Common myeloid progenitor, CD34-positive (primary cell): ENCODE measurements at regions not wholly inside any gene's neighbourhood (a gene's known extent, or its start where the extent isn't known, plus 50 kb on each side); places are given as distances from the start of the nearest gene placed in this dataset.
A peak's percentile ranks its signal among the peaks of the same experiment; 100 is the strongest.
"Not testable (repeated sequence)": the region's sequence is repeated elsewhere in the genome, so short reads cannot be mapped to it uniquely, and the experiment has no call there.

Source experiments
- CTCF ChIA-PET: fragments of 350-600 bp; sonication (Branson Sonifier 250); formaldehyde crosslinking; loops from one replicate; lab custom pipeline; 2021; ENCODE audit warnings: antibody characterized with exemption; lab: Charles Lee
- POLR2A ChIA-PET: fragments of 350-600 bp; sonication (Branson Sonifier 250); formaldehyde crosslinking; loops from one replicate; lab custom pipeline; 2021; ENCODE audit warnings: antibody characterized with exemption; lab: Charles Lee
- DNase-seq, 3 donors: peaks; one replicate each; pipeline versions ENCODE4 v3.0.0 to v3.0.0-alpha.2; 2013
- H3K27ac ChIP-seq, 2 experiments: 1 replicate in 1 of 2; 2 replicates in 1 of 2; pipeline ENCODE4 v1.7.0; 2013; ENCODE audit warnings: inconsistent platforms in 2 of 2, low read length in 2 of 2, mild to moderate bottlenecking in 2 of 2, low read depth in 1 of 2, moderate library complexity in 1 of 2; ENCODE audit not compliant: severe bottlenecking in 2 of 2, insufficient read depth in 1 of 2, poor library complexity in 1 of 2
- H3K27me3 ChIP-seq, 5 experiments: replicated peaks in 2 of 5; 1 replicate in 3 of 5; 2 replicates in 2 of 5; pipeline versions ENCODE4 v1.6.1 to v1.7.0; 2013; ENCODE audit warnings: low read length in 4 of 5, mild to moderate bottlenecking in 2 of 5, moderate library complexity in 2 of 5, inconsistent platforms in 1 of 5; ENCODE audit not compliant: insufficient read depth in 5 of 5, control insufficient read depth in 4 of 5
- H3K36me3 ChIP-seq, 4 experiments: 1 replicate in 2 of 4; 2 replicates in 2 of 4; pipeline versions ENCODE4 v1.6.1 to v1.7.0; 2013; ENCODE audit warnings: low read length in 3 of 4, control low read depth in 1 of 4, mild to moderate bottlenecking in 1 of 4; ENCODE audit not compliant: control insufficient read depth in 4 of 4, insufficient read depth in 4 of 4
- H3K4me1 ChIP-seq, 4 experiments: 1 replicate in 3 of 4; 2 replicates in 1 of 4; pipeline versions ENCODE4 v1.6.1 to v1.7.1; 2013; ENCODE audit warnings: low read length in 3 of 4, mild to moderate bottlenecking in 3 of 4, control low read depth in 1 of 4, inconsistent platforms in 1 of 4, moderate library complexity in 1 of 4; ENCODE audit not compliant: control insufficient read depth in 4 of 4, insufficient read depth in 4 of 4; ENCODE audit errors: control extremely low read depth in 1 of 4
- H3K4me3 ChIP-seq, 7 experiments: 1 replicate in 4 of 7; 2 replicates in 3 of 7; pipeline versions ENCODE4 v1.5.1 to v1.7.0; 2013; ENCODE audit warnings: mild to moderate bottlenecking in 7 of 7, low read length in 6 of 7, moderate library complexity in 6 of 7, inconsistent platforms in 2 of 7, low read depth in 2 of 7, control low read depth in 1 of 7; ENCODE audit not compliant: insufficient read depth in 4 of 7, control insufficient read depth in 1 of 7; ENCODE audit errors: extremely low read depth in 1 of 7
- H3K9me3 ChIP-seq, 5 experiments: 1 replicate in 4 of 5; 2 replicates in 1 of 5; pipeline versions ENCODE4 v1.6.1 to v1.7.1; 2013; ENCODE audit warnings: low read length in 4 of 5, mild to moderate bottlenecking in 2 of 5, inconsistent platforms in 1 of 5, low read depth in 1 of 5, moderate library complexity in 1 of 5; ENCODE audit not compliant: control insufficient read depth in 4 of 5, insufficient read depth in 2 of 5; ENCODE audit errors: control extremely low read depth in 1 of 5
- WGBS: methylation state at CpG from one replicate; pipeline ENCODE4 v1.1.5; 2013; ENCODE audit not compliant: insufficient coverage; 5-methylcytosine and 5-hydroxymethylcytosine counted together

- H3K36me3 ChIP-seq = no peaks in the 10 kb centered on the region
- DNase-seq = no peak
- ChIA-PET POLR2A (interaction anchor here (0.7 kb wide), 1 partner anchor 1095 kb away, joined by 4 read pairs; no protein-coding TSS in a partner anchor), CTCF (interaction anchor here (0.6 kb wide), 1 partner anchor 516 kb away, joined by 3 read pairs; no protein-coding TSS in a partner anchor)
- no peaks in the 10 kb centered on the region for H3K4me1 ChIP-seq
- no peak overlapping the region for H3K27ac ChIP-seq
- no peak overlapping the region for H3K4me3 ChIP-seq
- no peaks in the 10 kb centered on the region for H3K9me3 ChIP-seq
- peaks cover 0 to 7% (median 2%) of the 10 kb centered on the region in 5 experiments for H3K27me3 ChIP-seq
These were observed 825.3 kb downstream of the STIM2 start for GRCh38 chr4:27685947-27686346.

- Histone ChIP-seq H3K27me3 (peaks cover 0 to 2% (median 0%) of the 10 kb centered on the region in 5 experiments), H3K36me3 (no peaks in the 10 kb centered on the region), H3K4me3 (no peak overlapping the region), H3K9me3 (no peaks in the 10 kb centered on the region), H3K27ac (no peak overlapping the region), H3K4me1 (no peaks in the 10 kb centered on the region)
- POLR2A ChIA-PET = no interaction called here
- DNase-seq = peak; percentile 34 to 60 (median 47)
- no CpG with 5 or more reads among the region's 6 CpGs for WGBS
- CTCF ChIA-PET = interaction anchor here (0.5 to 1.8 kb wide), 4 partner anchors 13 to 54 kb away, joined by 3 to 5 read pairs (median 4); no protein-coding TSS in a partner anchor
These were observed 831.5 kb downstream of the STIM2 start for GRCh38 chr4:27692158-27692557.

- POLR2A ChIA-PET = no interaction called here
- no peak overlapping the region for H3K4me3 ChIP-seq
These were observed 832.4 kb downstream of the STIM2 start for GRCh38 chr4:27692868-27693634.

GRCh38 chr4:27696257-27696656, 835.6 kb downstream of the STIM2 start:
- H3K9me3 ChIP-seq, H3K4me3 ChIP-seq, H3K27ac ChIP-seq, H3K27me3 ChIP-seq, CTCF ChIA-PET, H3K36me3 ChIP-seq, H3K4me1 ChIP-seq, DNase-seq, POLR2A ChIA-PET: not testable (repeated sequence)
- WGBS = 97% methylated on average over 6 of the region's 8 CpGs

More at GRCh38 chr4:27692868-27693634, 832.4 kb downstream of the STIM2 start:
- Histone ChIP-seq H3K27ac (no peak overlapping the region), H3K27me3 (no peaks in the 10 kb centered on the region), H3K9me3 (no peaks in the 10 kb centered on the region), H3K36me3 (no peaks in the 10 kb centered on the region), H3K4me1 (no peaks in the 10 kb centered on the region)
- no peak for DNase-seq
- WGBS = 100% methylated on average over 3 of the region's 6 CpGs
- CTCF ChIA-PET = interaction anchor here (2.0 to 2.4 kb wide), 2 partner anchors 8 to 11 kb away, joined by 9 to 10 read pairs; no protein-coding TSS in a partner anchor

GRCh38 chr4:27701606-27702005, 841.0 kb downstream of the STIM2 start:
- Histone ChIP-seq H3K4me1 (no peaks in the 10 kb centered on the region), H3K9me3 (no peaks in the 10 kb centered on the region), H3K27ac (no peak overlapping the region), H3K27me3 (no peaks in the 10 kb centered on the region), H3K36me3 (no peaks in the 10 kb centered on the region), H3K4me3 (no peak overlapping the region)
- WGBS = 100% methylated on average over 2 of the region's 3 CpGs
- ChIA-PET CTCF (interaction anchor here (1.1 kb wide), 1 partner anchor 19 kb away, joined by 3 read pairs; no protein-coding TSS in a partner anchor), POLR2A (no interaction called here)
- no peak for DNase-seq

GRCh38 chr4:27702730-27703431, 842.2 kb downstream of the STIM2 start:
- CTCF ChIA-PET = interaction anchor here (3.4 kb wide), 1 partner anchor 9 kb away, joined by 9 read pairs; no protein-coding TSS in a partner anchor
- POLR2A ChIA-PET = no interaction called here
- Histone ChIP-seq H3K4me1 (no peaks in the 10 kb centered on the region), H3K27me3 (no peaks in the 10 kb centered on the region), H3K4me3 (no peak overlapping the region), H3K9me3 (no peaks in the 10 kb centered on the region), H3K36me3 (no peaks in the 10 kb centered on the region), H3K27ac (no peak overlapping the region)
- peak in 1 of 3 donors; percentile 4 for DNase-seq
- 74% methylated on average over 4 of the region's 5 CpGs for WGBS

- WGBS = 96% methylated on average over 3 of the region's 4 CpGs
- H3K27ac ChIP-seq = no peak overlapping the region
- no peaks in the 10 kb centered on the region for H3K27me3 ChIP-seq
- DNase-seq = no peak
- H3K9me3 ChIP-seq = no peaks in the 10 kb centered on the region
- no peaks in the 10 kb centered on the region for H3K4me1 ChIP-seq
- CTCF ChIA-PET = interaction anchor here (3.4 kb wide), 1 partner anchor 10 kb away, joined by 9 read pairs; no protein-coding TSS in a partner anchor
- POLR2A ChIA-PET = no interaction called here
- H3K4me3 ChIP-seq = no peak overlapping the region
- no peaks in the 10 kb centered on the region for H3K36me3 ChIP-seq
These were observed 843.1 kb downstream of the STIM2 start for GRCh38 chr4:27703771-27704170.
